Erythroblast (primary cell): ENCODE measurements at regions not wholly inside any gene's neighbourhood (a gene's known extent, or its start where the extent isn't known, plus 50 kb on each side); places are given as distances from the start of the nearest gene placed in this dataset.

Source experiments
- GATA1 ChIP-seq: IDR thresholded peaks from 2 replicates; pipeline ENCODE4 v1.6.1; 2011; ENCODE audit warnings: low read depth, mild to moderate bottlenecking, control low read depth, low read length, moderate library complexity
- POLR2A ChIP-seq: IDR thresholded peaks from 2 replicates; pipeline ENCODE4 v1.6.1; 2011; ENCODE audit warnings: mild to moderate bottlenecking, low read length

GRCh38 chr2:38505779-38506178 is 96.9 kb downstream of the HNRNPLL start:
- TF ChIP-seq POLR2A: no peak
- TF ChIP-seq GATA1: no peak
